Effector memory CD8-positive, alpha-beta T cell (primary cell): ENCODE measurements at regions not wholly inside any gene's neighbourhood (a gene's known extent, or its start where the extent isn't known, plus 50 kb on each side); places are given as distances from the start of the nearest gene placed in this dataset.
"Not testable (repeated sequence)": the region's sequence is repeated elsewhere in the genome, so short reads cannot be mapped to it uniquely, and the experiment has no call there.

Experiments
- ATAC-seq: fragments of 150-1000 bp; cut with Tn5 transposase; replicated peaks from 2 replicates; pipeline ENCODE4 v1.10.0; 2021; ENCODE audit warnings: mild to moderate bottlenecking, moderate library complexity
- DNase-seq, 3 experiments: peaks; one replicate each; pipeline ENCODE4 v3.0.0; 2021
- H3K27ac Mint-ChIP-seq, 2 donors: one replicate each; pipeline ENCODE4 v1.8.0; 2022; ENCODE audit warnings: mild to moderate bottlenecking in 2 of 2, mixed read lengths in 2 of 2, moderate library complexity in 2 of 2
- H3K27me3 Mint-ChIP-seq, 2 donors: one replicate each; pipeline ENCODE4 v1.8.0; 2022; ENCODE audit warnings: mixed read lengths in 2 of 2
- H3K36me3 Mint-ChIP-seq: one replicate; pipeline ENCODE4 v1.8.0; 2022; ENCODE audit warnings: mild to moderate bottlenecking, moderate library complexity, mixed read lengths; ENCODE audit not compliant: insufficient read depth
- H3K4me1 Mint-ChIP-seq, 2 donors: one replicate each; pipeline ENCODE4 v1.8.0; 2022; ENCODE audit warnings: low read depth in 2 of 2, mixed read lengths in 2 of 2
- H3K4me3 Mint-ChIP-seq, 2 donors: one replicate each; pipeline ENCODE4 v1.8.0; 2022; ENCODE audit warnings: mild to moderate bottlenecking in 2 of 2, mixed read lengths in 2 of 2, moderate library complexity in 2 of 2
- H3K9me3 Mint-ChIP-seq, 2 donors: one replicate each; pipeline ENCODE4 v1.8.0; 2022; ENCODE audit warnings: mixed read lengths in 2 of 2

GRCh38 chr17:20851591-20852238 lies 191.1 kb downstream of the USP22 start:
- not testable (repeated sequence) for H3K9me3 Mint-ChIP-seq, ATAC-seq, H3K36me3 Mint-ChIP-seq, H3K27ac Mint-ChIP-seq, DNase-seq, H3K4me1 Mint-ChIP-seq
- peaks cover 29 to 37% of the 10 kb centered on the region in 2 donors for H3K27me3 Mint-ChIP-seq
- peak overlapping the region; percentile 45 to 46 for H3K4me3 Mint-ChIP-seq

GRCh38 chr17:20852239-20852989 lies 190.4 kb downstream of the USP22 start:
- peaks cover 5 to 8% of the 10 kb centered on the region in 2 donors for H3K4me1 Mint-ChIP-seq
- peaks cover 33 to 40% of the 10 kb centered on the region in 2 donors for H3K27me3 Mint-ChIP-seq
- no peak for DNase-seq
- no peaks in the 10 kb centered on the region for H3K9me3 Mint-ChIP-seq
- H3K27ac Mint-ChIP-seq = no peak overlapping the region
- no peak for ATAC-seq
- no peaks in the 10 kb centered on the region for H3K36me3 Mint-ChIP-seq
- peak overlapping the region; percentile 45 to 46 for H3K4me3 Mint-ChIP-seq

- H3K4me3 Mint-ChIP-seq = no peak overlapping the region
- H3K36me3 Mint-ChIP-seq = no peaks in the 10 kb centered on the region
- peaks cover 33 to 37% of the 10 kb centered on the region in 2 donors for H3K27me3 Mint-ChIP-seq
- H3K4me1 Mint-ChIP-seq = peaks cover 5 to 8% of the 10 kb centered on the region in 2 donors
- ATAC-seq = no peak
- H3K9me3 Mint-ChIP-seq = no peaks in the 10 kb centered on the region
- no peak for DNase-seq
- H3K27ac Mint-ChIP-seq = no peak overlapping the region
These were observed 189.8 kb downstream of the USP22 start for GRCh38 chr17:20852990-20853370.

GRCh38 chr17:20855910-20856470 lies 186.8 kb downstream of the USP22 start:
- DNase-seq, H3K9me3 Mint-ChIP-seq, H3K27ac Mint-ChIP-seq, ATAC-seq, H3K4me1 Mint-ChIP-seq, H3K4me3 Mint-ChIP-seq, H3K36me3 Mint-ChIP-seq: not testable (repeated sequence)
- H3K27me3 Mint-ChIP-seq = peaks cover 32 to 33% of the 10 kb centered on the region in 2 donors

- H3K9me3 Mint-ChIP-seq, H3K36me3 Mint-ChIP-seq, H3K27ac Mint-ChIP-seq, DNase-seq, H3K4me1 Mint-ChIP-seq, H3K4me3 Mint-ChIP-seq, ATAC-seq: not testable (repeated sequence)
- peaks cover 10 to 30% of the 10 kb centered on the region in 2 donors for H3K27me3 Mint-ChIP-seq
These were observed 176.2 kb downstream of the USP22 start for GRCh38 chr17:20866444-20867209.

- not testable (repeated sequence) for H3K27ac Mint-ChIP-seq, H3K4me1 Mint-ChIP-seq
These were observed 175.3 kb downstream of the USP22 start for GRCh38 chr17:20867436-20867937.

GRCh38 chr17:20867938-20868661 lies 174.7 kb downstream of the USP22 start:
- H3K27me3 Mint-ChIP-seq = peaks cover 10 to 25% of the 10 kb centered on the region in 2 donors
- not testable (repeated sequence) for H3K36me3 Mint-ChIP-seq, DNase-seq, H3K4me3 Mint-ChIP-seq, H3K9me3 Mint-ChIP-seq, ATAC-seq, H3K27ac Mint-ChIP-seq, H3K4me1 Mint-ChIP-seq

More at GRCh38 chr17:20867436-20867937, 175.3 kb downstream of the USP22 start:
- not testable (repeated sequence) for ATAC-seq, H3K36me3 Mint-ChIP-seq, H3K9me3 Mint-ChIP-seq, H3K4me3 Mint-ChIP-seq, DNase-seq
- peaks cover 10 to 25% of the 10 kb centered on the region in 2 donors for H3K27me3 Mint-ChIP-seq

- DNase-seq, H3K4me1 Mint-ChIP-seq, ATAC-seq, H3K4me3 Mint-ChIP-seq, H3K36me3 Mint-ChIP-seq, H3K9me3 Mint-ChIP-seq, H3K27ac Mint-ChIP-seq: not testable (repeated sequence)
- peaks cover 9 to 25% of the 10 kb centered on the region in 2 donors for H3K27me3 Mint-ChIP-seq
These were observed 174.2 kb downstream of the USP22 start for GRCh38 chr17:20868662-20869007.

- ATAC-seq, DNase-seq, H3K9me3 Mint-ChIP-seq, H3K4me3 Mint-ChIP-seq, H3K4me1 Mint-ChIP-seq, H3K27ac Mint-ChIP-seq, H3K36me3 Mint-ChIP-seq: not testable (repeated sequence)
- H3K27me3 Mint-ChIP-seq = peaks cover 22 to 28% of the 10 kb centered on the region in 2 donors
These were observed 169.6 kb downstream of the USP22 start for GRCh38 chr17:20873173-20873572.

- not testable (repeated sequence) for H3K27ac Mint-ChIP-seq, H3K36me3 Mint-ChIP-seq, ATAC-seq, H3K9me3 Mint-ChIP-seq, H3K4me1 Mint-ChIP-seq, H3K4me3 Mint-ChIP-seq, DNase-seq
- peaks cover 28 to 33% of the 10 kb centered on the region in 2 donors for H3K27me3 Mint-ChIP-seq
These were observed 169.0 kb downstream of the USP22 start for GRCh38 chr17:20873688-20874328.

GRCh38 chr17:20877384-20877783 lies 165.4 kb downstream of the USP22 start:
- H3K27ac Mint-ChIP-seq, ATAC-seq, DNase-seq, H3K9me3 Mint-ChIP-seq, H3K36me3 Mint-ChIP-seq, H3K4me1 Mint-ChIP-seq, H3K4me3 Mint-ChIP-seq: not testable (repeated sequence)
- peaks cover 44 to 53% of the 10 kb centered on the region in 2 donors for H3K27me3 Mint-ChIP-seq

- no peaks in the 10 kb centered on the region for H3K4me1 Mint-ChIP-seq
- peaks cover 22 to 36% of the 10 kb centered on the region in 2 donors for H3K27me3 Mint-ChIP-seq
- no peak overlapping the region for H3K4me3 Mint-ChIP-seq
- no peaks in the 10 kb centered on the region for H3K9me3 Mint-ChIP-seq
- ATAC-seq (no peak), DNase-seq (no peak)
- no peak overlapping the region for H3K27ac Mint-ChIP-seq
- H3K36me3 Mint-ChIP-seq = no peaks in the 10 kb centered on the region
These were observed 152.5 kb downstream of the USP22 start for GRCh38 chr17:20890338-20890737.
